ENCODE measurements at regions not wholly inside any gene's neighbourhood (a gene's known extent, or its start where the extent isn't known, plus 50 kb on each side); places are given as distances from the start of the nearest gene placed in this dataset.

DNA sequence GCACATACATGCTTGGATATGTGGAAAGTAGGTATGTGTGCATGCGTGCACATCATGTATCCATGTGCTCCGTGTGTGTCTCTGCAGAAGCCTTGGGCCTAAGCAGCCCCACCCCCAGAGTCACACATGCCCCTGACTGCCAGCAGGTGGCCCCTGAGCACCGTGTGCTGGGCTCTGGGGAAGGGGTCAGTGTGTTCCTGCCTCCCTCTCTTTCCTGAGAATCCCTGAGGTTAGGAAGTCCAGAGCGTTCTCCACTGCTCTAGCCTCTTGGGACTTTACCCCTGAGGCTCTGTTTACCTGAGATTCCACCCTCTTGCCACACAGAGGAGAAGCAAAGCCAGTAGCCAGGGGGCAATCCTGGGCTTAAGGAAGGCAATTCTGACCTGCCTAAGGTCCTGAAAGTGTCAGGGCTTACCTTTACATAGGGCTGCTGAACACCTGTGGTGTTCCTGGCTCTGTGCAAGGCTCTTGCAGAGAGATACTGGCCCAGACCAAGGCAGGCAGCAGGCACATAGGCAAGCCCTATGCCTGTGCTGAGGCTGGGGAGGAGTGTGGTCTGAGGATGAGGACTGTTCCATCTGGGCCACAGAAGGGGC lies 207.3 kb downstream of the TMEM38B start:
- TF ChIP-seq FOXP2 (optimal IDR thresholded peaks at IDR 0.05; ENCODE audit: borderline replicate concordance, extremely low read depth, extremely low read length, insufficient read depth): no peak
- no peak for TF ChIP-seq POLR2AphosphoS5 (IDR thresholded peaks at IDR 0.05; ENCODE audit: low read depth, low read length)
- no peak for TF ChIP-seq TAF1 (IDR thresholded peaks at IDR 0.05; ENCODE audit: borderline replicate concordance, insufficient read depth, low read length)
- TF ChIP-seq, protein P1, sequence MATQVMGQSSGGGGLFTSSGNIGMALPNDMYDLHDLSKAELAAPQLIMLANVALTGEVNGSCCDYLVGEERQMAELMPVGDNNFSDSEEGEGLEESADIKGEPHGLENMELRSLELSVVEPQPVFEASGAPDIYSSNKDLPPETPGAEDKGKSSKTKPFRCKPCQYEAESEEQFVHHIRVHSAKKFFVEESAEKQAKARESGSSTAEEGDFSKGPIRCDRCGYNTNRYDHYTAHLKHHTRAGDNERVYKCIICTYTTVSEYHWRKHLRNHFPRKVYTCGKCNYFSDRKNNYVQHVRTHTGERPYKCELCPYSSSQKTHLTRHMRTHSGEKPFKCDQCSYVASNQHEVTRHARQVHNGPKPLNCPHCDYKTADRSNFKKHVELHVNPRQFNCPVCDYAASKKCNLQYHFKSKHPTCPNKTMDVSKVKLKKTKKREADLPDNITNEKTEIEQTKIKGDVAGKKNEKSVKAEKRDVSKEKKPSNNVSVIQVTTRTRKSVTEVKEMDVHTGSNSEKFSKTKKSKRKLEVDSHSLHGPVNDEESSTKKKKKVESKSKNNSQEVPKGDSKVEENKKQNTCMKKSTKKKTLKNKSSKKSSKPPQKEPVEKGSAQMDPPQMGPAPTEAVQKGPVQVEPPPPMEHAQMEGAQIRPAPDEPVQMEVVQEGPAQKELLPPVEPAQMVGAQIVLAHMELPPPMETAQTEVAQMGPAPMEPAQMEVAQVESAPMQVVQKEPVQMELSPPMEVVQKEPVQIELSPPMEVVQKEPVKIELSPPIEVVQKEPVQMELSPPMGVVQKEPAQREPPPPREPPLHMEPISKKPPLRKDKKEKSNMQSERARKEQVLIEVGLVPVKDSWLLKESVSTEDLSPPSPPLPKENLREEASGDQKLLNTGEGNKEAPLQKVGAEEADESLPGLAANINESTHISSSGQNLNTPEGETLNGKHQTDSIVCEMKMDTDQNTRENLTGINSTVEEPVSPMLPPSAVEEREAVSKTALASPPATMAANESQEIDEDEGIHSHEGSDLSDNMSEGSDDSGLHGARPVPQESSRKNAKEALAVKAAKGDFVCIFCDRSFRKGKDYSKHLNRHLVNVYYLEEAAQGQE (IDR thresholded peaks at IDR 0.05; ENCODE audit: insufficient read depth in 1 of 2, low read depth in 2 of 2, low read length in 2 of 2): no peak

Data from PFSK-1 (cell line).